ENCODE measurements at regions not wholly inside any gene's neighbourhood (a gene's known extent, or its start where the extent isn't known, plus 50 kb on each side); places are given as distances from the start of the nearest gene placed in this dataset.

GRCh38 chr16:48659940-48660339 lies 50.0 kb upstream of the N4BP1 start:
- Histone ChIP-seq H3K4me3 (peak overlapping the region in 1 of 4 donors; percentile 8), H3K4me1 (no peaks in the 10 kb centered on the region), H3K36me3 (no peaks in the 10 kb centered on the region), H3K27ac (no peak overlapping the region), H3K9me3 (peaks cover 0 to 15% (median 0%) of the 10 kb centered on the region in 3 donors), H3K27me3 (no peaks in the 10 kb centered on the region)
- DNase-seq (no peak), ATAC-seq (no peak)
- TF ChIP-seq POLR2A (IDR thresholded peaks at IDR 0.05) (no peak), CTCF (IDR thresholded peaks at IDR 0.05 in 4 of 5, conservative IDR thresholded peaks at IDR 0.05 in 1 of 5) (no peak)
- in situ Hi-C loops (cut with MboI; ENCODE audit: low sequenced_read_pairs in 4 of 4) (no loop called here), intact Hi-C loops (cut with DNase I; ENCODE audit: low total_unique reads) (no loop called here)

All from gastrocnemius medialis (tissue), 4 donors.